ENCODE measurements at regions not wholly inside any gene's neighbourhood (a gene's known extent, or its start where the extent isn't known, plus 50 kb on each side); places are given as distances from the start of the nearest gene placed in this dataset.
"Not testable (repeated sequence)": the region's sequence is repeated elsewhere in the genome, so short reads cannot be mapped to it uniquely, and the experiment has no call there.

DNA sequence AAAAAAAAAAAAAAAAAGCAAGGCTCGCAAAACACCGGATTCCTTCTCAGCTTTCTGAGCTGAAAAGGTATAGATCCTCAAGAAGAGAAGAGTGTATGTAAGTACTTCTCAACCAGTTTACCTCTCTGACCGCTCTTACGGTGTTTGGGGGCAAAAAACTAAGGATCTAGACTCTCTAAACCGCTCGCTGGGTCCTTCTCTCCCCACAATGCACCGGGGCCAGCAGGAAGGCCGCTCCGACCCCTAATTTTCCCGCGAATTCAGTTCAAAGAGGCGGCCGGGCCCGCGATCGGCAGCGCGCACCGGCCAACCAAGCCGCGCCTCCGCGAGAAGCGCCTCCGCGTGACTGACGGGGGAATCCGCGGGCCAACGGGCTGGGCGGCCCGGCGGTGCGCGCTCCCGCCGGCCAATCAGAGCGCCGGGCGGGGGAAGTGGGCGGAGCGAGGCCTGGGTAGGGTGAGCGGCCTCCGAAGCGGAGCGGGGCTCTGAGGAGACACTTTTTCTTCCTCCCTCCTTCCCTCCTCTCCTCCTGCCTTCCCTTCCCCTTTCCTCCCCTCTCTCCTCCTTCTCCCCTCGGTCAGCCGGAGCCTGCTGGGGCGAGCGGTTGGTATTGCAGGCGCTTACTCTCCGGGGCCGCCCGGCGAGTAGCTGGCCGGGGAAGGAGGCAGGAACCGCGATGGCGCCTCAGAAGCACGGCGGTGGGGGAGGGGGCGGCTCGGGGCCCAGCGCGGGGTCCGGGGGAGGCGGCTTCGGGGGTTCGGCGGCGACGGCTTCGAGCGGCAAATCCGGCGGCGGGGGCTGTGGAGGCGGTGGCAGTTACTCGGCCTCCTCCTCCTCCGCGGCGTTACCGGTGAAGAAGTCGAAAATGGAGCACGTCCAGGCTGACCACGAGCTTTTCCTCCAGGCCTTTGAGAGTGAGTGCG is 93.0 kb downstream of the CRLF3 start:
- DNase-seq = peak; percentile 64

- not testable (repeated sequence) for DNase-seq
Measured at GRCh38 chr17:30730837-30731209, 93.7 kb downstream of the CRLF3 start.

DNA sequence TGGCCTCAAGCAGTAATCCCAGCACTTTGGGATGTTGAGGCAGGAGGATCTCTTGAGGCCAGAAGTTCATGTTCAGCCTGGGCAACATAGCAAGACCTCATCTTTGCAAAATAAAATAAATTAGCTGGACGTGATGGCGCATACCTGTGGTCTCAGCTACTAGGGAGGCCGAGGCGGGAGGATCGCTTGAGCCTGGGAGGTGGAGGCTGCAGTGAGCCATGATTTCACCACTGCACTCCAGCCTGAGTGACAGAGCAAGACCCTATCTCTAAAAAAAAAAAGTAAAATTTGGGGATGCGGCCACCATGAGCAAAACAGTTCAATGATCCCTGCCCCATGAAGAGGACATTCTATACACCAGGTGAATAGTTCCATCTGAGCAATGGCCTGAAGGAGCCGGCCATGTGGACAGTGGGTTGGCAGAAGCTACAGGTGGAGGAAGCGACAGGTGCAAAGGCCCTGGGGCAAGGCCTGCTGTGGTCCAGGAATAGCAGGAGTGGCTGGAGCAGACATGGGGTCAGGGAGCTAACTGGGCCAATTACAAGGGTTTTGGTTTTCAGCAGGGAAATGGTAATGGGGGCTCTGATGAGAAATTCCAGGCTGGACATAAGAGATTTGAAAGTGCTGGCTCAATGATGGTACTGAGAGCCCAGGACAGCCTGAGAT is 94.2 kb downstream of the CRLF3 start:
- not testable (repeated sequence) for DNase-seq

DNA sequence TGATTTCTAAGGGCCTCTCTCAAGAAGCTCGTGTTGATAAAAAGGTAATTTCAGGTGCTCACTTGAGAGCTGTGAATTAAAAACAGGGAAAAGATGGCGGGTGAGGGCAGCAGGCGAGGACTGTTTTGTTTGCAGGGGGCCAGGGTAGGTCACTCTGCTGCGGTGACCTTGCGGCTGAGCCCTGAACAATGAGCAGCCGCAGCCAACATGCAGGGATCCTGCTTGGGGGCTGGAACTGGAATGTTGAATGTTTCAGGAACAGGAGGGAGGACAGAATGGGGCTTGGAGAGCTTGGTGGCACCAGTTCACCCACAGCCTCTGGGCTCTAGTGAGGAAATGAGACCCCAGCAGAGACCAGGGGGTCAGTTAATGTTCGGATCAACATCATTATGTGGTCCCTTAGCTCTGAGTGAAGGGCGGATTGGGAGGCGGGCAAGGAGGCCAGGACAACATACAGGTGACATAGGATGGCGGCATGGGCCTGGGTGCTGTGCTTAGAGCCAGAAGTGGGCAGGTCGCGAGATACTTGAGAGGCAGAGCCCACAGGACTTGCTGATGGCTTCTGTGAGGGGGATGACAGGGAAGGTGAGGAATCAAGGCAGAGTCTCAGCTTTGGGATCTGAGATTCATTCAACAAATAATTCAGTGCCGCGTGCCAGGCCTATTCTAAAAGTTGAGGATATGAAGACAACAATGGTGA is 94.9 kb downstream of the CRLF3 start:
- not testable (repeated sequence) for DNase-seq

GRCh38 chr17:30727517-30727916 is 97.0 kb downstream of the CRLF3 start:
- DNase-seq = not testable (repeated sequence)

DNA sequence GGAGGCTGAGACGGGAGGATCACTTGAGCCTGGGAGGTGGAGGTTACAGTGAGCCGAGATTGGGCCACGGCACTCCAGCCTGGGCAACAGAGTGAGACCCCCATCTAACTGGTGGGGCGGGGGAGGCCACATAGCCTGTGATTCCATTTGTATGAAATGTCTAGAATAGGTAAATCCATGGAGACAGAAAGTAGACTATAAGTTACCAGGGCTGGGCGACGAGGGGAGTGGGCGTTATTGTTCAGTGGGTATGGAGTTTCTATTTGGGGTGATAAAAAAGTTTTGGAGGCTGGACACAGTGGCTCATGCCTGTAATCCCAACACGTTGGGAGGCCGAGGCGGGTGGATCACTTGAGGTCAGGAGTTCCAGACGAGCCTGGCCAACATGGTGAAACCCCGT is 97.8 kb downstream of the CRLF3 start:
- DNase-seq = not testable (repeated sequence)

GRCh38 chr17:30726310-30726709 is 98.2 kb downstream of the CRLF3 start:
- not testable (repeated sequence) for DNase-seq

- DNase-seq = not testable (repeated sequence)
Measured at GRCh38 chr17:30724034-30724650, 100.3 kb downstream of the CRLF3 start.

- not testable (repeated sequence) for DNase-seq
Measured at GRCh38 chr17:30722114-30722780, 102.2 kb downstream of the CRLF3 start.

DNA sequence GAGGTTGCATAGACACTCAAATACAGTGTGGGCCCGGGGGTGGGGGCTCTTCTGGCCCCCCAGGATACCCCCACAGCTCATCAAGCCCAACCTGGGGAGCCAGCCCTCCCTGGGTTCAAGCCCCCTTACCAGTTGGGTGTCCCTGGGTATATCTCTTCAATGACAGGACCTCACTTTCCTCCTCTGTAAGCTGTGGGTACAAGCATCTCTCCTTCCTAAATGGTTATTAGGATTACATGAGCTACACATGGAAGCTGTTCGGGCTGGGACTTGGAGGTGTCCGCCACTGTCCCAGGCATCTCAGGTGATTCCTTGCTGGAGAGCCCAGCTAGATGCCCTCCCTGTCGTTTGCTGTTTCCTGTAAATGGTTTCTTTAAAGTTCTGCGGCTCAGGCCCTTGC is 103.5 kb downstream of the CRLF3 start:
- DNase-seq = not testable (repeated sequence)

DNA sequence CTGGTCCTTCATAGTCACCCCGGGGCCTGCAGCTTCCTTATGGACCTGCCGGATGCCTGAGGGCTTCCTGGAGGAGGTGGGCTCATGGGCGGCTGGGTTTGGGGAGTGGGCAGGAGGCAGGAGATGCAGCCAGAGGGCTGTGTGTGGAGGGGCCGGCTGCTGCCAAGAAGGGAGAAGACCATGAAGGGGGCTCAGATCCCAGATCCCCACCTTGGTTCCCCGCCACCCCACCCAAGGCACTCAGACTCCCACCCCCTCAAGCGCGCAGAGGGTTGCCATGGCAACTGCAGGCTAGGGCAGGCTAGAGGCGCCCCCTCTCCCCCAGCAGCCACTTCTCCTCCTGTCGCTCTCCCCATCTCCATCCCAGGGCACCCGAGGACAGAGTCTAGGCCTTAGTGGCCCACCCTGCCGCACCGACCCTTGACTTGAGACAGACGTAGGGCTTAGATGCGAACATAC is 104.5 kb downstream of the CRLF3 start:
- DNase-seq = no peak

- peak; percentile 59 for DNase-seq
Measured at GRCh38 chr17:30719131-30719973, 105.1 kb downstream of the CRLF3 start.

DNA sequence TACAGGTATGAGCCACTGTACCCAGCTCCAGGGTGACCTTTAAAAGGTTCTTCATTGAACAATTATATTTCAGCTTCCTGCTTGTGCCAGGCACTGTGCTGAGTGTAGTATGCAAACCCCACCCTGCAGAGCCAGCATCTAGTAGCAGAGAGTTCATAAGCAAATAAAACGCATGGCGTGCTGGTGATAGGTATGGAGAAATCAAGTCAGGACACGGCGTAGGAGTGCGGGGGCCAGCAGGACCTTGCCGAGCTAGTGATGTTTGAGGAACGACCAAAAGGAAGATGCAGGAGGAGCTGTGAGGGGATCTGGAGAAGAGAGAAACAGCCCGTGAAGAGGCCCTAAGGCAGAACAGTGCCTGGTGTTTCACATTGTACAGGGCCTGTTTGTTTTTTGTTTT is 105.8 kb downstream of the CRLF3 start:
- not testable (repeated sequence) for DNase-seq

GRCh38 chr17:30718099-30718447 is 106.4 kb downstream of the CRLF3 start:
- not testable (repeated sequence) for DNase-seq

- DNase-seq = no peak
Measured at GRCh38 chr17:30717291-30718098, 107.0 kb downstream of the CRLF3 start.

GRCh38 chr17:30716461-30717290 is 107.8 kb downstream of the CRLF3 start:
- no peak for DNase-seq

DNA sequence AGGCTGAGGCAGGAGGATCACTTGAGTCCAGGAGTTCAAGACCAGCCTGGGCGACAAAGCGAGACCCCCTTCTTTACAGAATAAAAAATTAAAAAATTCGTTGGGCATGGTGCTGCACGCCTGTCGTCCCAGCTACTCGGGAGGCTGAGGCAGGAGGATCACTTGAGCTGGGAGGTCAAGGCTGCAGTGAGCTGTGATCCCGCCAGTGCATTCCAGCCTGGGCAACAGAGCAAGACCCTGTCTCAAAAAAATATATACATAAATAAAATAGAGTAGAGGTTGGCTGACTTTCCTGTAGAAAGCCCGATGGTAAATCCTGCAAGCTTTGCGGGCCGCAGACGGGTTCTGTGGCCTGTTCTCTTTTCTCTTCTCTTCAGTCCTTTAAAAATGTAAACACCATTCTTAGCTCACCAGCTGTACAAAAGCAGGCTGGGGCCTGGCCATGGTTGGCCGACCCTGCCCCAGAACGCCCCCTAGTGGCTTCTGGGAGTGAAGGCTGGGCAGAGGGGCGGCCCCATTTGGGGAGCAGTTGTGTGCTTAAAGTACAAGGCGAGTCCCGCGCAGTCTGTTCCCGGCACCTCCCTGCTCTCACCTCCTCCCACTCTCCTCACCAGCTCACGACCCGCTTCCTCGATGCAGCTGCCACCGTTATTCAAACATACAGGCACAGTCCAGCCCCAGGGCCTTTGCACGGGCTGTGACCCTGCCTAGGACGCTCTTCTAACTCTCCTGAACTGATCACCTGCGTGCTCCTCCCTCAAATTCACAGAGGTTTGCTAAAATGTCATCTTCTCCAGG is 109.5 kb downstream of the CRLF3 start:
- peak; percentile 10 for DNase-seq

DNA sequence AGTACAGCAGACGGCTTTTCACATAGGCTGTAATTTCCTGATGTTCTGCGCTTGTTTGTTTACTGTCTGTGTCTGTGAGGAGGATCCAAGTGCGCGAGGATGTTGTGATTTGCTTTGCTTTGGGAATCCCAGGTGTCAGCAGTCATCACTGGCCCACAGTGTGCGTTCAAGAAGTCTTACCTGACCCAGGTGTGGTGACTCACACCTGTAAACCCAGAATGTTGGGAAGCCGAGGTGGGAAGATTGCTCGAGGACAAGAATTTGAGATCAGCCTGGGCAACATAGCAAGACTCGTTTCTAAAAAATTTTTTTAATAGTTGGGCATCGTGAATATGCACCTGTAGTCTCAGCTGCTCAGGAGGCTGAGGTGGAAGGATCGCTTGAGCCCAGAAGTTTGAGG is 110.7 kb downstream of the CRLF3 start:
- DNase-seq = not testable (repeated sequence)

DNA sequence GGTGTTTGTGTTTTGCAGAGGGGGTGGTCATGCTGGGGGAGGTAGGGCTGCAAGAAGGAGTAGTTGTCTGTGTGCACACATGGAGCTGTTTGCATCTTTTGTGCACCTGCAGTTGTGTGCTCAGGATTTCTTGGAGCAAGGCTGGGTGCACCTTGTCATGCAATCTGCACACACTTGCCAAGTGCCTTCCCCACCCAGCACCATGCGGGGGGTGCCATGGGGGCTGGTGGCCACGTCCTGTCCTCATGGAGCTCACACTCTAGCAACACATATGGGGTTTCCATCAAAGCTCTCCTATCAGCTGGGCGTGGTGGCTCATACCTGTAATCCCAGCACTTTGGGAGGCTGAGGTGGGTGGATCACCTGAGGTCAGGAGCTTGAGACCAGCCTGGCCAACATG is 111.6 kb downstream of the CRLF3 start:
- DNase-seq = not testable (repeated sequence)

All from NCI-H510A treated with DMSO at 0.1 percent for 48 hours (cell line).